ENCODE measurements at regions not wholly inside any gene's neighbourhood (a gene's known extent, or its start where the extent isn't known, plus 50 kb on each side); places are given as distances from the start of the nearest gene placed in this dataset.

DNA sequence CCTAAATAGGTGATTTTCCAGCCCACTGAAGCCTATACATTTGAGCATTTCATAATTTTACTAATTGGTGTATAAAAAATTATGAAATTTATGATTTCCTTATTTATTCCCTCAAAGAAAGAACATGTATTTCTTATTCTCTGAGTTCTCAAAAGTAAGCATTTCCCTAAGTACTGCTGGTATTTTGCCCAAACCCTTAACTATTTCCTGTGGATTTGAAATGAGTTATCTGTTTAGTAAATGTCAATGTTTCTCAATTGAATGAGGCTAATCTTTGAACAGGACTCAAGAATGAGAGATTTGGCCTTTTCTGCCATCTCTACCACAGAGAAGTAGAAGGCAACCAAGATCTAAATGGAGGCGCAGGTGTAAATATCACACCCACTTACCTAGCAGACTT, 751.7 kb downstream of the TLE1 start:
- H3K9me2 ChIP-seq (replicated peaks; ENCODE audit: control insufficient read depth, low read length), result no peaks in the 10 kb centered on the region
- H3K4me2 ChIP-seq (ENCODE audit: low read length), result no peak overlapping the region
- no peak overlapping the region for H3K27ac ChIP-seq (ENCODE audit: low read depth, low read length)
- no peaks in the 10 kb centered on the region for H3K9me3 ChIP-seq (ENCODE audit: control insufficient read depth, insufficient read depth, low read length)
- no peaks in the 10 kb centered on the region for H3F3A ChIP-seq (ENCODE audit: control insufficient read depth, insufficient read depth)
- no peaks in the 10 kb centered on the region for H3K4me1 ChIP-seq (ENCODE audit: control insufficient read depth, low read length)
- TF ChIP-seq EZH2phosphoT487 (IDR thresholded peaks at IDR 0.05; ENCODE audit: borderline replicate concordance, low read length), result no peak
- TF ChIP-seq, protein P1, sequence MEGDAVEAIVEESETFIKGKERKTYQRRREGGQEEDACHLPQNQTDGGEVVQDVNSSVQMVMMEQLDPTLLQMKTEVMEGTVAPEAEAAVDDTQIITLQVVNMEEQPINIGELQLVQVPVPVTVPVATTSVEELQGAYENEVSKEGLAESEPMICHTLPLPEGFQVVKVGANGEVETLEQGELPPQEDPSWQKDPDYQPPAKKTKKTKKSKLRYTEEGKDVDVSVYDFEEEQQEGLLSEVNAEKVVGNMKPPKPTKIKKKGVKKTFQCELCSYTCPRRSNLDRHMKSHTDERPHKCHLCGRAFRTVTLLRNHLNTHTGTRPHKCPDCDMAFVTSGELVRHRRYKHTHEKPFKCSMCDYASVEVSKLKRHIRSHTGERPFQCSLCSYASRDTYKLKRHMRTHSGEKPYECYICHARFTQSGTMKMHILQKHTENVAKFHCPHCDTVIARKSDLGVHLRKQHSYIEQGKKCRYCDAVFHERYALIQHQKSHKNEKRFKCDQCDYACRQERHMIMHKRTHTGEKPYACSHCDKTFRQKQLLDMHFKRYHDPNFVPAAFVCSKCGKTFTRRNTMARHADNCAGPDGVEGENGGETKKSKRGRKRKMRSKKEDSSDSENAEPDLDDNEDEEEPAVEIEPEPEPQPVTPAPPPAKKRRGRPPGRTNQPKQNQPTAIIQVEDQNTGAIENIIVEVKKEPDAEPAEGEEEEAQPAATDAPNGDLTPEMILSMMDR (IDR thresholded peaks at IDR 0.05; ENCODE audit: low read depth, low read length, poor library complexity, severe bottlenecking), result no peak
- H3K27me3 ChIP-seq (ENCODE audit: control insufficient read depth, low read length), result no peaks in the 10 kb centered on the region
- no peaks in the 10 kb centered on the region for H3K79me2 ChIP-seq (ENCODE audit: control insufficient read depth, low read length)
- H4K20me1 ChIP-seq (ENCODE audit: control insufficient read depth, insufficient read depth, low read depth, low read length), result no peaks in the 10 kb centered on the region
- no peaks in the 10 kb centered on the region for H3K36me3 ChIP-seq (ENCODE audit: control insufficient read depth, low read length)
- no peak overlapping the region for H3K4me3 ChIP-seq (ENCODE audit: low read length)

DNA sequence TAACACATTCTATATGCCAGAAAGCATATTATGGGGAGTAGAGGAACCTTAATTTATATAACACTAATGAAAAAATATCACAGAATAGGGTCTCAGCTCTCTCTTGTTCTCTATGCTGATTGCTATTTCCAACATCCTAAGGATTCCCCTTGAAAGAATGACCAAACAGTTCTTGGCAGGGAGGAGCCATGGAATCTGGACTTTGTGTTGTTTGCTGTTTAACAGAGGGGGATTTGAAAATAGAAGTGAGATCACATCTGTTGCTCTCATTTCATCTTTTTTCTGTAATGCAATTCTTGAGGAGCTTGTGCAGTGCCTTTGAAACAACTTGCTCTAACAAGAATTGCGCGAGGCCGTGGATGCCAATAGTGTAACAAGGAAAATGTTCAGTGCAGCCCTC, 755.3 kb downstream of the TLE1 start:
- H3K9me3 ChIP-seq (ENCODE audit: control insufficient read depth, insufficient read depth, low read length), result no peaks in the 10 kb centered on the region
- no peak overlapping the region for H3K4me2 ChIP-seq (ENCODE audit: low read length)
- H3F3A ChIP-seq (ENCODE audit: control insufficient read depth, insufficient read depth), result no peaks in the 10 kb centered on the region
- H3K9me2 ChIP-seq (replicated peaks; ENCODE audit: control insufficient read depth, low read length), result no peaks in the 10 kb centered on the region
- TF ChIP-seq EZH2phosphoT487 (IDR thresholded peaks at IDR 0.05; ENCODE audit: borderline replicate concordance, low read length), result no peak
- TF ChIP-seq, protein P1 (IDR thresholded peaks at IDR 0.05; ENCODE audit: low read depth, low read length, poor library complexity, severe bottlenecking), result no peak
- no peak overlapping the region for H3K4me3 ChIP-seq (ENCODE audit: low read length)
- no peaks in the 10 kb centered on the region for H3K4me1 ChIP-seq (ENCODE audit: control insufficient read depth, low read length)
- no peak overlapping the region for H3K27ac ChIP-seq (ENCODE audit: low read depth, low read length)
- no peaks in the 10 kb centered on the region for H3K79me2 ChIP-seq (ENCODE audit: control insufficient read depth, low read length)
- no peaks in the 10 kb centered on the region for H3K27me3 ChIP-seq (ENCODE audit: control insufficient read depth, low read length)
- no peaks in the 10 kb centered on the region for H4K20me1 ChIP-seq (ENCODE audit: control insufficient read depth, insufficient read depth, low read depth, low read length)
- no peaks in the 10 kb centered on the region for H3K36me3 ChIP-seq (ENCODE audit: control insufficient read depth, low read length)

DNA sequence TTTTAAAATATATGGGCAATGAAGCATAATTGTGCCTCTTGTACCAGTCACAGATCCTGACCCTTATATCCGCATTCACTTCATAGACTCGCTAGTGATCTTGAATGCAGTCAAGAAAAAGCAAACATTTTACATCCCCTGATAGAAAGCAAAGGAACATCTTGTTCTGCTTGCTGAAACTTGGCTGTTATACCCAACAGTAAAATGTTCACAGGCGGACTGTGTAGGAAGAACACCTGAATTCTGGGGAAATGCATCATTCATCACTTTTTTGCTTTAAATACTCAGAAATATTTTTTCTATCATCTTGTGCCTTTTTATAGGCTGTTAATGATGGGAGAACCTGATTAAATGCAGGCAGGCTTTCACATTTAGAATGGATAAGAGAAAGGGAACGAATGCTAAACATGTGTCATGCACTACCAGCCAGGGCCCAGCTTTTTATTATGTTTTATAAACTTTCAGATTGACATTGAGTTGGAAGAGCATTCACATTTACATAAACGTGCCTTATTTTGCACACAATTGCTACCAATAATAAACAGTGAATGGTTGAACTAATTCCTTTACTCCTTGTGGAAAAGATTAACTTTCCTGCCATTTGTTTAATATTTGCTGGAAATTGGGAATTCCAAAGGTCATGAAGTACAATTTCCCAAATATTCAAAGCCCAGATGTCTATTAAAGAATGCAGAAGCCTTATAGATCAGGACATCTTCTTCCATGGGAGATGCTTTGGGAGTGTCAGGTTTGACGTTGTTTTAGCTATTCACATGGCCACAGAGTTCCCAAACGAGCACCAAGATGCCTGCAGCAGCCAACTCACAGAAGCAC, 756.2 kb downstream of the TLE1 start:
- no peaks in the 10 kb centered on the region for H3K9me2 ChIP-seq (replicated peaks; ENCODE audit: control insufficient read depth, low read length)
- H3K4me2 ChIP-seq (ENCODE audit: low read length), result no peak overlapping the region
- H4K20me1 ChIP-seq (ENCODE audit: control insufficient read depth, insufficient read depth, low read depth, low read length), result no peaks in the 10 kb centered on the region
- no peaks in the 10 kb centered on the region for H3K36me3 ChIP-seq (ENCODE audit: control insufficient read depth, low read length)
- H3K27ac ChIP-seq (ENCODE audit: low read depth, low read length), result no peak overlapping the region
- H3K4me3 ChIP-seq (ENCODE audit: low read length), result no peak overlapping the region
- no peaks in the 10 kb centered on the region for H3K27me3 ChIP-seq (ENCODE audit: control insufficient read depth, low read length)
- H3K79me2 ChIP-seq (ENCODE audit: control insufficient read depth, low read length), result no peaks in the 10 kb centered on the region
- H3K4me1 ChIP-seq (ENCODE audit: control insufficient read depth, low read length), result no peaks in the 10 kb centered on the region
- H3K9me3 ChIP-seq (ENCODE audit: control insufficient read depth, insufficient read depth, low read length), result no peaks in the 10 kb centered on the region
- H3F3A ChIP-seq (ENCODE audit: control insufficient read depth, insufficient read depth), result no peaks in the 10 kb centered on the region
- no peak for TF ChIP-seq EZH2phosphoT487 (IDR thresholded peaks at IDR 0.05; ENCODE audit: borderline replicate concordance, low read length)
- TF ChIP-seq, protein P1 (IDR thresholded peaks at IDR 0.05; ENCODE audit: low read depth, low read length, poor library complexity, severe bottlenecking), result no peak
